ENCODE measurements at regions not wholly inside any gene's neighbourhood (a gene's known extent, or its start where the extent isn't known, plus 50 kb on each side); places are given as distances from the start of the nearest gene placed in this dataset.
"Not testable (repeated sequence)": the region's sequence is repeated elsewhere in the genome, so short reads cannot be mapped to it uniquely, and the experiment has no call there.

DNA sequence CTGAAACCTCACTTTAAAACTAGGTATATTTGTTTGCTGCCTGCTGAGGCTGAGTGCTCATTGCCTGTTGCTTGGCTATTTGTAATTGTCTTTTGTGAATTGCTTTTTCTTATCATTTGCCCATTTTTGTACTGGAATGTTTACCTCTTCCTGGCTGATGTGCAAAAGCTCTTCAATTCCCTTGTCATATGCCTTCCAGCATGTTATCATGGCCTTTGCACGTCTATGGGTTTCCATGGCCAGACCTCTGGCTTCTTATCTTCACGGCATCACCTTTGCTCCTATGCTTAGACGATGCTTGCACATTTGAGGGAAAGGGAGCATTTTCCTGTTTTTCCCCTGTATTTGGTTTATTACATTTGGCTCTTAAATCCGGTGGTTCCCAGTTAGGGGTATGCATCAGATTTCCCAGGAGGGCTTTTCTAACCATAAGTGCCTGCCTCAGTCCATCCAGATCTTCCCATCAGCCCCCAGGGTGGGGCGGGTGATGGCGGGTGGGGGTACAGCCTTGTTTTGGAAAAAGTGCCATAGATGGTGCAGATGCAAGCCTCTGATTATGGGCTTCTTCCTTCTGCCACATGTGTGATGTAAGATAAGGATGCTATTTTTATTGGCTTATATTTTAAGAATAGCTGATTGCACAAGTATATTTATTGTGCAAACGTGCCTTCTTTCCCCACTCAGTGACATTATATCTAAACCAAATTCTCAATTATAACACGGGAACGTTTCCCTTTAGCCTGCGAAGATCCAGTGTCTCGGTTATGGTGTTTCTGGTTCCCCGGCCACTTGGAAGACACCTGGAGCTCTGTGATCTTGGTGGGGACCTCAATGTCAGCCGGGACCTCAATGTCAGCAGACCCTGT is 70.6 kb upstream of the SEPTIN5 start:
- no peak for DNase-seq

- no peak for DNase-seq
These were observed 69.7 kb upstream of the SEPTIN5 start for GRCh38 chr22:19644314-19645223.

DNA sequence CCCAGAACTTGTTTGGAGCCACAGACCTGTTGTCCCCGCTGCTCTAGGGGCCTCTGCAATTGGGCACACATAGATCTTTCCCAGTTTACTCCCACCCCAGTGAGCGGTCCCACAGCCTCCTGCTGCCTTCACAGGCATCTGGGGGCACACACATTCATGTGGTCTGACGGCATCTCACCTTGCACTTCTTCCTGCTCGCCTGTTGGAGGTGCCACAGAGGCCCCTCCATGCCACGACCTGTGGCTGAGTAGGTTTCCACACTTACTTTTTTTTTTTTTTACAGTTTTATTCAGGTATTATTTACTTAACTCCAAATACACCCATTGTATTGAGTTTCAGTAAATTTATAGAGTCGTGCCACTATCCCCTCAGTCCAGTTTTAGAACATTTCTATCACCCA is 68.9 kb upstream of the SEPTIN5 start:
- no peak for DNase-seq

GRCh38 chr22:19645905-19646304 is 68.4 kb upstream of the SEPTIN5 start:
- DNase-seq: no peak

DNA sequence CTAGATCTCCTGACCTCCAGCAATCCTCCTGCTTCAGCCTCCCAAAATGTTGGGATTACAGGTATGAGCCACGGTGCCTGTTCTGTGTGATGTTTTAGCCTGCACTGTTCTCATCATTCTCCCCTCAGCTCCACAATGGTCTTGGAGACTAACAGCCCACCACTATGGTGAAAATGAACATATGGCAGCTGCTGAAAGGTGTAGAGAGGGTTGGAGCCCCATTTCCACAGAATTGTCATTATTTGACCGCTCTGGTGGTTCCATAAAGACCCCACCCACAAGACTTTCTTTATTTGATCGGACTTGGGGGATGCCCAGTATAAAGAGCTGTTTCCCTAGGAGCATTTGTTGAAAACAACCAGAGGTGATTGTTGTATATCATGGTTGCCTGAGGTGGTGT is 67.9 kb upstream of the SEPTIN5 start:
- DNase-seq: no peak

GRCh38 chr22:19648419-19648929 is 65.8 kb upstream of the SEPTIN5 start:
- DNase-seq: peak; percentile 20

DNA sequence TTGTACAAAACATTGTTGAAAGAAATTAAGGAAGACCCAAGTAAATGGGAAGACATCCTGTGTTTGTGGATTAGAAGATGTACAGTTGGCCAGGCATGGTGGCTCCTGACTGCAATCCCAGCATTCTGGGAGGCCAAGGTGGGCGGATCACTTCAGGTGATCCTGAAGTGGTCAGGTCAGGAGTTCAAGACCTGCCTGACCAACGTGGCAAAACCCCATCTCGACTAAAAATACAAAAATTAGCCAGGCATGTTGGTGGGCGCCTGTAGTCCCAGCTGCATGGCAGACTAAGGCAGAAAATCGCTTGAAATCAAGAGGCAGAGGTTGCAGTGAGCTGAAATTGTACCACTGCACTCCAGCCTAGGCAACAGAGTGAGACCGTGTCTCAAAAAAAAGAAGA is 62.0 kb upstream of the SEPTIN5 start:
- no peak for DNase-seq

- no peak for DNase-seq
These were observed 59.8 kb upstream of the SEPTIN5 start for GRCh38 chr22:19654338-19654987.

GRCh38 chr22:19655399-19655798 is 58.9 kb upstream of the SEPTIN5 start:
- no peak for DNase-seq

DNA sequence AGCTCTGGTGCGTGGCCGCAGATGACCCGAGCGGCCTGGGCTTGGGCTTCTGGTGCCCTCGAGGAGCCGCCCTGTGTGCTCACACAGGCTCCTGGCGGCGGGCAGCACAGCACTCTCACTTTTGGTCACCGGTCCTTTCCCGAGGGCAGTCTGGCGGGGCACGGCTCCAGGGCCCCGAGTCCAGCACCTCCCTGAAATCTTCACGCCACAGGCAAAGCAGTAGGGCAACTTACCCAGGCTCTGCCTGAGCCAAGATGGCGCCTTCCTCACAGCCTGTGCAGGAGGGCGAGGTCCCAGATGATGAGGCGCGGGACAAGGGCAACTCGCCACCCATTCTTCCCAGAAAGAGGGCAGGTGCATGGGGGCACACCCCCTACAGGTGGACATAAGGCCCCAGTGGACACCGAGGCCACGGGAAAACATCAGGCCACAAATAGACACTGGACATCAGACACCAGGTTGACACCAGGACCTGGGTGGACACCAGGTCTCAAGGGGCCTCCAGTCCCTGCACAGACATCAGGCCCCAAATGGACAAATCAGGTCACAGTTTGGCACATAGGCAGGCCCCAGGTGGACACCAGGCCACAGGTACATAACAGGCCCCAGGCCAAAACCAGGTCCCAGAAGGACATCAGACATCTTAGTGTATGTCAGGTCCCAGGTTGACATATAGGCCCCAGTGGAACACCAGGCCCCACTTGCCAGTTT is 57.6 kb upstream of the SEPTIN5 start:
- DNase-seq: no peak

- DNase-seq: no peak
These were observed 56.8 kb upstream of the SEPTIN5 start for GRCh38 chr22:19657252-19658056.

- DNase-seq: no peak
These were observed 56.0 kb upstream of the SEPTIN5 start for GRCh38 chr22:19658057-19658966.

DNA sequence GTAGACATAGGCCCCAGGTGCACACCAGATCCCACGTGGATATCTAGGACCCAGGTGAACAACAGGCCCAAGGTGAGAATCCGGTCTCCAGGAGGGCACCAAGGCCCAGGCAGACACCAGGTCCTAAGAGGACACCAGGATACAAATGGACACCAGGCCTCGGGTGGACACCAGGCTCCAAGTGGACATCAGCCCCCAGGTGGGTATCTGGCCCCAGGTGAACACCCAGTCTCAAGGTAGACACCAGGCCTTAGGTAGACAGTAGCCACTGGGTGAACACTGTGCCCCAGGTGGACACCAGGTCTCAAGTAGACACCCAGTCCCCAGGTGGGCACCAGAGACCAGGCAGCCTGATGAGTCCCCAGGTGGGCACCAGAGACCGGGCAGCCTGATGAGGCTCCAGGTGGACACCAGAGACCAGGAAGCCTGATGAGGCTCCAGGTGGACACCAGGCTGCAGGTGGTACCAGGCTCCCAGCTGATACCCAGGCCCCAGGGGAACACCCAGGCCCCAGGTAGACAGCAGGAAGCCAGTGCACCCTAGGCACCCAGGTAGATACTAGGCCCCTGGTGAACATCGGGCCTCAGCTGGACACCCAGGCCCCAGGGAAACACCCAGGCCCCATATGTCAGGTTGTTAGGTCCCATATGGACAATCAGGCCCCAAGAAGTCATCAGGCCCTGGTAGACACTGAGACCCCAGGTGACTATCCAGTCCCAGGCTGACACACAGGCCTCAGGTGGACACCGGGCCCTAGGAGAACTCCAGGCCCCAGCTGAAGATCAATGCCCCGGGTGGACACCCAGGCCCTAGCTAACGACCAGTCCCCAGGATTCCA is 55.1 kb upstream of the SEPTIN5 start:
- no peak for DNase-seq

GRCh38 chr22:19659805-19660345 is 54.4 kb upstream of the SEPTIN5 start:
- no peak for DNase-seq

GRCh38 chr22:19660583-19660982 is 53.7 kb upstream of the SEPTIN5 start:
- DNase-seq: not testable (repeated sequence)

- DNase-seq: no peak
These were observed 53.1 kb upstream of the SEPTIN5 start for GRCh38 chr22:19661156-19661555.

DNA sequence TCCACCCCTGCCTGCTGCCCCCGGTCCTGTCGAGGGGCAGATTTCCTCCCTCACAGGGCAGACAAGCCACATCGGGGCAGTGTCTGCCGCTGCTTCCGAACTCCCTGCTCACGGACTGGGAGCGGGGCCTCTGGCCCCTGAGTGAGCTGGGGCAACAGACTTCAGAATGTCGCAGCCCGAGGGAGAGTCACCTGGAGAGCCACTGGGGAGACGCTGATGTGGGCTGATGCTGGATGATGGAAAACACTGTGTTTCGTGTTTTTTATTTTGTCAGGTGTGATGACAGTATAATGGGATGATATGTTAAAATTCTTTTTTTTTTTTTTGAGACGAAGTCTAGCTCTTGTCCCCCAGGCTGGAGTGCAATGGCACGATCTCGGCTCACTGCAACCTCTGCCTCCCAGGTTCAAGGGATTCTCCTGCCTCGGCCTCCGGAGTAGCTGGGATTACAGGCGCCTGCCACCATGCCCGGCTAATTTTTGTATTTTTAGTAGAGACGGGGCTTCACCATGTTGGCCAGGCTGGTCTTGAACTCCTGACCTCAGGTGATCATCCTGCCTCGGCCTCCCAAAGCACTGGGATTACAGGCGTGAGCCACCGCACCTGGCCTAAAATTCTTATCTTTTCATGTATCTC is 52.1 kb upstream of the SEPTIN5 start:
- DNase-seq: not testable (repeated sequence)

DNA sequence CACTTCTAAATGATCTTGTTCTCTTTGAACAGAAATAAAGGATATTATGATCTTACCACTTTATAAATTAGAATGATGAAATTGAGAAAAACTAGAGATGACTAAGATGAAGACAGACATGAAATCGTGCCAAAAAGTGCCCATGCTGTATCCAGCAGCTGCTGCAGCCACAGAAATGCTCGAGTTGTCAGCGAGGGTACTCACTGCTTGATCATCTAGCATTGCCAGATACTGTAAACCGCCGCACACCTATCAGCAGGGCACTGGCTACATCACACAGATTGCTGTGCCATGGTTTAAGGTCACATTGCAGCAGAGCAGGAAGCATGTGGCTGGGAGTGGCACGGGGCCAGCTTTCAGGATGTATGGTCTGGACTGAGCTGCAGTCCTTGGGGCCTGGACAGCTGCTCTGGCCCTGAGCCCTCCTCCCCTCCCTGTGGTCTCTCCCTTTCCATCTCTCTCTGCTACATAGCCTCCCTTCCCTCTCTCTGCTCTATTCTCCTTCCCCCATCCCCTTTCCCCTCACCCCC is 51.0 kb upstream of the SEPTIN5 start:
- DNase-seq: no peak
